ENCODE measurements at regions not wholly inside any gene's neighbourhood (a gene's known extent, or its start where the extent isn't known, plus 50 kb on each side); places are given as distances from the start of the nearest gene placed in this dataset.

- no peak for TF ChIP-seq JUN (IDR thresholded peaks at IDR 0.05; ENCODE audit: borderline replicate concordance, insufficient read depth, insufficient read length, low read depth)
- no peak for TF ChIP-seq POLR2A (IDR thresholded peaks at IDR 0.05; ENCODE audit: low read depth, low read length)
- no peak for TF ChIP-seq CTCF (IDR thresholded peaks at IDR 0.05; ENCODE audit: extremely low read depth in 1 of 2, insufficient read depth in 1 of 2, low read depth in 1 of 2, low read length in 2 of 2)
Observed at GRCh38 chr4:1572010-1572385, 112.1 kb downstream of the FAM53A start.

All from endothelial cell of umbilical vein (primary cell).